ENCODE measurements at regions not wholly inside any gene's neighbourhood (a gene's known extent, or its start where the extent isn't known, plus 50 kb on each side); places are given as distances from the start of the nearest gene placed in this dataset.

DNA sequence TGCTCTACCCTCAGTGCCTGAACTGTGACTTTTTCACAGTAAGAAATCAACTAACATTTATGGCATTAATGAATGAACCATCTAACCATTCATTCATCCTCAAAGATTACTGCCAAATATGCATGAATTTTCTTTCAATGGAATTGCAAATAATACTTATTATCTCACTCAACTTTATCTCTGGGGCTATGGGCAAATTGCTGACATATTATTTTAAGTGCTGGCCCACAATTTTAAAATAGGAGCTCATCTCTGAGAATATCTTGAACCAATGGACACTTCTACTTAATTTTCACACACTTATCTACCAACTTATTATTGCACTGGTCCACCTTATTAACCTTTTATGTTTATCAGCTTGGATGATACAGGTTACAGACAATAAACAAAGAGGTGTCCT is 182.8 kb downstream of the RBM43 start:
- DNase-seq, result no peak

GRCh38 chr2:151071906-151072305 is 189.8 kb downstream of the RBM43 start:
- no peak for DNase-seq

GRCh38 chr2:151071382-151071781 is 190.3 kb downstream of the RBM43 start:
- no peak for DNase-seq

GRCh38 chr2:151070253-151070652 is 191.4 kb downstream of the RBM43 start:
- DNase-seq, result no peak

GRCh38 chr2:151067658-151068369 is 193.8 kb downstream of the RBM43 start:
- DNase-seq, result no peak

DNA sequence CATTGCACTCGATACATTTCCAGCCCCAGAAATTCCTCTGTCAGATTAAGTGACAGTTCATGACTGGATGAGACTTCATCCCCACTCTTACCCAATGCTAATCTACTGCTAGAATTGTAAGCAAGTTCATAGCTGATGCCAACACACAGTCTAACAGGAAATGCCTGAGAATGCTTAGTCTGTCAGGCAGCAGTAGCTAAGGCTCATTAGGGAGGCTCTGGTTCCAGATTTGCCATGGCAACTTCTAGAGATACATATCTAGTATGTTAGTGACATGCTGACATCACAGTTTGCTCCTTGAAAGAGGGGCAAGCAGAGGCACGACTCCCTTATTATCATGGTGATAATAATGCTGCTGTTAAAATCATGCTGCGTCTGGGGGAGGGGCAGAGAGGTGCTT is 198.4 kb downstream of the RBM43 start:
- no peak for DNase-seq

- DNase-seq, result no peak
These were observed 201.4 kb downstream of the RBM43 start for GRCh38 chr2:151060287-151060686.

DNA sequence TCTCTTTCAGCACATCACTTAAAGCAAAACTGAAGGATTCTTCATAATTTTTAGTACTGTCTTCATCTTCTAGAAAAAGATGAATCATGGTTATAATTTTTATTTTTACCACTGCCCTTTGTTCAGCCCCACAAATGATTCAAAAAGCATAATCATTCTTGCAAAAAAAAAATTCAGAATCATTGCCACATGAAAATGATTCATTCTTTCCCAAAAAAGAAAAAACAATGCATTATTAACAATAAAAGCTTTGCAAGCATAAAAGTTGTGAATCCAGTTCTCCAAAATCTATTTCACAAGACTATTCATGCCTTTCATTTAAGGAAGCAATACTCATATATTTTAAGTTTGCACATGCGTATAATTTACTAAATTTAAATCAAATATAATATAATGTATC is 204.8 kb downstream of the RBM43 start:
- DNase-seq, result no peak

GRCh38 chr2:151053661-151053990 is 208.0 kb downstream of the RBM43 start:
- DNase-seq, result no peak

DNA sequence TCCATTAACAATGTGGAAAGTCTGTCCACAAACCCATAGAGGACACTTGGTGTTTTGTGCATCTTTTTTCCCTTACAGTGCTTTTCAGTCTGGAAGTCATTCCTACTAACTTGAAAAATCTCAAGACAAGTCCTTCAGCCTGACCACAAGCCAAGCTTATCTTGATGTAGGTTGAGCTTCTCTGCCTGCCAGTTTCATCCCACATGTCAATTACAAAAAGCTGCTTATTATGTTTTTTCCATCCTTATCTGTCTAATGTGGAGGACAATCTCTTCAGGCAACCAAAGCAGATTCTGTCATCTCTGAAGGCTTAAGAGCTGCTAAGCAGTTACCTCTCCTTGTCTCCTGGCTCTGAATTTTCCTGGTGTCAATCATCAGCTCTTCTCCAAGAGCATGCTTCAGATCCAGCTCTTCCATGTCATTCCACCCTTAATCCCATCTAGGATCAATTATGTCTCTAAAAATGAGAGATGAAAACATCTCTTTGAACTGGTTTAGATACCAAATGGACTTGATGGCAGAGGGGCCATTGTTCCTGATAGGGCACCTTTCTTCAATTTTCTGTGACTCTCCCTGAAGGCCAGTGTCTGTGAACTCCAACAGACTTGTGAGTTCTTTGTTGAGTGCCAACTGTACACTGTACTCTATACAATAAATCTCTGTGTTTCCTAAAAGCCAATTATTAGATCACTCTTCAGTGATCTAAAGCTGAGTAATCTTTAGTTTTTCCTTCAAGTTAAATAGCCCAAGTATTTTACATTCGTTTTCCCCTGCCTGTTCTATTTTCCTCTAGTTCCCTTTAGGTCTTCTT is 208.6 kb downstream of the RBM43 start:
- DNase-seq, result no peak

DNA sequence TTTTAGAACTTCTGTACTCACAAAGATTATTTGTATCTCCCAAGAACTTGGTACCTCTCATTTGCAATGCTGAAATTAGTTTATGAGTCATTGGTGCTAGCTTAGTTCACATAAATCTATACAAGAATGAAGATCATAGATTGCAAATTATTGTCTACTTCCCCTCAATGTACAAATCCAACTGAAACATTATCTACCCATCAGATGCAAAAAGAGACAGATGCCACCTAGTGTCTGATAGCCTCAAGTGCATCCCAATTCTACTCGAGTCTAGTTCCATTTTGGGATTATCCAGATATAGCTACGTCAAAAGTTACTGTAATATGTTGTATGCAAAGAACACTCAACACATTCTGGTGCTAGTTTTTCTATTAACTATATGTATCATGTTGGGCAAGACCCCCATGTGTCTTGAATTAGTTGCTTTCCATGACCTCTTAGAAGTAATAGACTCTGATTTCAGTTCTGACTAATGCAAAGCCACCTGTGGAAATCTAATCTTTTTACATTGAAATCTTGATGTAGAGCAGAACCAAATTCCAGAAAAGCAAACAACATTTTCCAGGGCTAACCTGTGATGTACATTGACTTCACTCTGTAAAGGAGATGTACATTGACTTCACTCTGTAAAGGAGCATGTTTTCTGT is 210.0 kb downstream of the RBM43 start:
- DNase-seq, result peak; percentile 9

DNA sequence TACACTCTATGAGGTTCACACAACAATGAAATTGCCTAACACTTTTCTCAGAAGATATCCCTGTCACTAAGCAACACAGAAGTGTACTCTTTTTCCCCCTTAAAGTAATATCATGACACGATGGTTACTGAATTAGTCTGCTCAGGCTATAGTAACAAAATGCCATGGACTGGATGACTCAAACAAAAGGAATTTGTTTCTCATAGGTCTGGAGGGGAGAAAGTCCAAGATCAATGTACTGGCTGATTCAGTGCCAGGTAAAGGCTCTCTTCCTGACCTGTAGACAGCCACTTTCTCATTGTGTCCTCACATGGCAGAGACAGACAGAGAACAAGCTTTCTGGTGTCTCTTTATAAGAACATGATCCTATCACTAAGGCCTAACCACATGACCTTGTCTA is 211.9 kb downstream of the RBM43 start:
- no peak for DNase-seq

- no peak for DNase-seq
These were observed 213.2 kb downstream of the RBM43 start for GRCh38 chr2:151048331-151049054.

DNA sequence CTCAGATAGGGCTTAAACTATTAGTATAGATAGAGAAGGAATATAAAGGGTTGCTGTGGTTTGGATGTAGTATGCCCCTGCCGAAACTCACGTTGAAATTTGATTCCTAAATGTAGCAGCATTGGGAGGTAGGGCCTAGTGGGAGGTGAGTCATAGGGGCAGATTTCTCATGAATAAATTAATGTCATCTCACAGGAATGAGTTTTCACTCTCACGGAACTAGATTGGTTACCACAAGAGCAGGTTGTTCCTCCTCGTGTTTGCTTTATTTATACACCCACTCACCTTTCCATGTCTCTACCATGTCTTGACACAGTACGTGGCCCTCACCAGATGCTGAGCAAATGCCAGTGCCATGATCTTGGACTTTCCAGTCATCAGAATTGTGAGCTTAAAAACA is 218.2 kb downstream of the RBM43 start:
- no peak for DNase-seq

DNA sequence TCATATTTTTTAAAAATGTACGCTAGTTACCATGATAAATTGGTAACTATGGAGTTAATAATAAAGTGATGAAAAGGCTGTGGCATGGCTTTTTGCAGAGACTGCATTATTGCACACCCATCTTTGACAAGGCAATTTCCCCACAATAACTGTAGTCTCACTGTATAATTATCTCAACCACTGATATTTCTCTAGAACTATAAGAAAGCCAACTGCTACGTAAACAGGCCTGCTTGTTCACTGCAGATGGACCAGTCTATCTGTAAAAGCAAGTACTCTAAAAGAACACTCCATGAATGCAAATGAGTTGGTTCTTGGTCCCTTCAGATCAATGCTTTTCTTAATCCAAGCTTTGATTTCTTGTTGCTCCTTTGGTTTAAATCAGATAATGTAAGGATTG is 218.7 kb downstream of the RBM43 start:
- no peak for DNase-seq

- DNase-seq, result no peak
These were observed 221.6 kb downstream of the RBM43 start for GRCh38 chr2:151040039-151040438.

- no peak for DNase-seq
These were observed 223.1 kb downstream of the RBM43 start for GRCh38 chr2:151038516-151038915.

DNA sequence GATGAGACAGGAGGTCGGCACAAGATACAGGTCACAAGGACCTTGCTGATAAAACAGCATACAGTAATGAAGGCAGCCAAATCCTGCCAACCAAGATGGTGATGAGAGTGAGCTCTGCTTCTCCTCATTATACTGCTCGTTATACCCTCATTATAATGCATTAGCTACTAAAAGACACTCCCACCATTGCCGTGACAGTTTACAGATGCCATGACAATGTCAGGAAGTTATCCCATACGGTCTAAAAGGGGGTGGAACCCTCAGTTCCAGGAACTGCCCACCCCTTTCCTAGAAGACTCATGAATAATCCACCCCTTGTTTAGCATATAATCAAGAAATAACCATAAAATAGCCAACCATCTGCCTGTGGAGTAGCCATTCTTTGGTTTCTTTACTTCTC is 224.2 kb downstream of the RBM43 start:
- no peak for DNase-seq

- no peak for DNase-seq
These were observed 228.1 kb downstream of the RBM43 start for GRCh38 chr2:151033271-151034248.

GRCh38 chr2:151032741-151033191 is 228.9 kb downstream of the RBM43 start:
- DNase-seq, result no peak

DNA sequence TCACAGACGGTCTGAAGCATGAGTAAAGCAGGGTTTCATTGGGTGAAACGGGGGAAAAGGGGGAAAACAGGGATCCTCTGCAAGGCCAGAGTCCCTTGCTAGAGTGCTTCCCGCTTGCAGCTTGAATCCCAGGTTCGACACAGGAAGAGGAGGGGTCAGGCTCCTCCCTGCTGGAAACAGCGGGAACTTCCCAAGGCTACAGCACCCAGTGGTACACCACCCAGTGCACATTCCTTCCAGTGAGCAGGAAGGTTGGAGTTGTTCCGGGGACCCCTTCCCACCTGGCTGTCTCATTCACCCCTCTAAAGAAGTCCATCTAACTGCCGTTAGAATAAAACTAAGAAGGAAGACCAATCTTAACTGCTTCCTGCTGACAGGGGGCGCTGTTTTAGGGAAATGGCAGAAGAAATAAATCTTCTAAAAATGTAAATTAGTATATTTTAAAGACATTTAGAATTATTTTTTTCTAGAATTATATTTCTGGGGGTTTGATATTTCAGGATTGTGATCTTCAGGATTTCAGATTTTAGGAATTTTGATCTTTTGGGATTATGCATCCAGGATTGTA is 230.9 kb downstream of the RBM43 start:
- no peak for DNase-seq
